Left colon (tissue), 2 donors: ENCODE measurements at regions not wholly inside any gene's neighbourhood (a gene's known extent, or its start where the extent isn't known, plus 50 kb on each side); places are given as distances from the start of the nearest gene placed in this dataset.
"Not testable (repeated sequence)": the region's sequence is repeated elsewhere in the genome, so short reads cannot be mapped to it uniquely, and the experiment has no call there.

ENCODE experiments used
- ATAC-seq: fragments of 200-7000 bp; cut with Tn5 transposase; one replicate; pipeline ENCODE4 v1.9.1; 2020; ENCODE audit warnings: mild to moderate bottlenecking, moderate library complexity
- DNase-seq, 2 donors: peaks; one replicate each; pipeline ENCODE4 v3.0.0-alpha.2; 2020
- intact Hi-C, 2 donors: fragments of 100-400 bp; cut with DNase I in 1 of 2; cut with micrococcal nuclease in 1 of 2; formaldehyde crosslinking; loops; one replicate each; pipeline versions ENCODE4 v1.11.2 to v1.14.0; 2022; cut with DNase I, micrococcal nuclease
- donor health status: DM: no; HTN: no; CAD: no.
- donor health status: DM: yes; HTN: yes; CAD: no.

- intact Hi-C loops, result no loop called here
- ATAC-seq (no peak), DNase-seq (no peak)
Observed at GRCh38 chr10:21036757-21037156, 139.6 kb upstream of the NEBL start.

GRCh38 chr10:21034770-21035169 lies 137.7 kb upstream of the NEBL start:
- ATAC-seq, DNase-seq, intact Hi-C loops: not testable (repeated sequence)

GRCh38 chr10:21034241-21034640 lies 137.1 kb upstream of the NEBL start:
- DNase-seq (no peak), ATAC-seq (no peak)
- intact Hi-C loops, result no loop called here

- intact Hi-C loops, result no loop called here
- ATAC-seq (no peak), DNase-seq (no peak)
Observed at GRCh38 chr10:21032587-21033319, 135.6 kb upstream of the NEBL start.

- DNase-seq (no peak), ATAC-seq (no peak)
- intact Hi-C loops, result no loop called here
Observed at GRCh38 chr10:21031232-21031795, 134.2 kb upstream of the NEBL start.

- DNase-seq (no peak), ATAC-seq (no peak)
- intact Hi-C loops, result no loop called here
Observed at GRCh38 chr10:21030091-21030490, 133.0 kb upstream of the NEBL start.

- no peak for DNase-seq
- intact Hi-C loops, result no loop called here
- ATAC-seq, result no peak
Observed at GRCh38 chr10:21022821-21023220, 125.7 kb upstream of the NEBL start.

- ATAC-seq (no peak), DNase-seq (no peak)
- intact Hi-C loops, result no loop called here
Observed at GRCh38 chr10:21021843-21022594, 124.9 kb upstream of the NEBL start.

- intact Hi-C loops, result no loop called here
- ATAC-seq (no peak), DNase-seq (no peak)
Observed at GRCh38 chr10:21021231-21021630, 124.1 kb upstream of the NEBL start.

GRCh38 chr10:21020545-21020944 lies 123.4 kb upstream of the NEBL start:
- peak; percentile 44 for ATAC-seq
- peak in 1 of 2 donors; percentile 30 for DNase-seq
- intact Hi-C loops, result no loop called here

- intact Hi-C loops, result no loop called here
- ATAC-seq (no peak), DNase-seq (no peak)
Observed at GRCh38 chr10:21019436-21019835, 122.3 kb upstream of the NEBL start.

GRCh38 chr10:21015851-21016250 lies 118.7 kb upstream of the NEBL start:
- ATAC-seq, result no peak
- DNase-seq, result no peak
- intact Hi-C loops, result no loop called here

- no peak for ATAC-seq
- intact Hi-C loops, result no loop called here
- no peak for DNase-seq
Observed at GRCh38 chr10:21014141-21014540, 117.0 kb upstream of the NEBL start.

- intact Hi-C loops, result no loop called here
- ATAC-seq (no peak), DNase-seq (no peak)
Observed at GRCh38 chr10:21011433-21012018, 114.4 kb upstream of the NEBL start.

- DNase-seq (no peak), ATAC-seq (no peak)
- intact Hi-C loops, result no loop called here
Observed at GRCh38 chr10:21010615-21011014, 113.5 kb upstream of the NEBL start.

GRCh38 chr10:21003240-21003822 lies 106.2 kb upstream of the NEBL start:
- intact Hi-C loops, result no loop called here
- no peak for DNase-seq
- ATAC-seq, result no peak

GRCh38 chr10:21002091-21002878 lies 105.2 kb upstream of the NEBL start:
- intact Hi-C loops, result no loop called here
- ATAC-seq (peak; percentile 45), DNase-seq (no peak)

GRCh38 chr10:20999699-21000098 lies 102.6 kb upstream of the NEBL start:
- no peak for ATAC-seq
- DNase-seq, result no peak
- intact Hi-C loops, result no loop called here

- ATAC-seq, result no peak
- DNase-seq, result no peak
- intact Hi-C loops, result no loop called here
Observed at GRCh38 chr10:20998036-20998435, 100.9 kb upstream of the NEBL start.
